Heart right ventricle (tissue), 16 donors: ENCODE measurements at regions not wholly inside any gene's neighbourhood (a gene's known extent, or its start where the extent isn't known, plus 50 kb on each side); places are given as distances from the start of the nearest gene placed in this dataset.

Experiments used
- ATAC-seq, 8 donors: fragments of 200-7000 bp; cut with Tn5 transposase; one replicate each; pipeline ENCODE4 v1.9.1; 2020; ENCODE audit warnings: mild to moderate bottlenecking in 8 of 8, moderate library complexity in 8 of 8, moderate number of reproducible peaks in 1 of 8
- DNase-seq, 2 donors: peaks; one replicate each; pipeline ENCODE4 v3.0.0-alpha.2; 2020
- H3K27ac ChIP-seq, 10 donors: fragments of 200-600 bp; sonication (generic) in 2 of 10; one replicate each; pipeline versions ENCODE4 v1.5.0 to v1.8.0; 2020 to 2022; ENCODE audit warnings: mild to moderate bottlenecking in 3 of 10
- H3K27me3 ChIP-seq, 7 donors: fragments of 200-600 bp; one replicate each; pipeline ENCODE4 v1.8.0; 2021 to 2022; ENCODE audit warnings: mild to moderate bottlenecking in 2 of 7
- H3K36me3 ChIP-seq, 9 donors: fragments of 200-600 bp; sonication (generic) in 1 of 9; one replicate each; pipeline versions ENCODE4 v1.5.0 to v1.8.0; 2020 to 2022; ENCODE audit warnings: mild to moderate bottlenecking in 2 of 9
- H3K4me1 ChIP-seq, 9 donors: fragments of 200-600 bp; sonication (generic) in 1 of 9; one replicate each; pipeline versions ENCODE4 v1.5.0 to v1.8.0; 2020 to 2022; ENCODE audit warnings: mild to moderate bottlenecking in 4 of 9
- H3K4me3 ChIP-seq, 10 donors: fragments of 200-600 bp; sonication (generic) in 2 of 10; one replicate each; pipeline versions ENCODE4 v1.5.0 to v1.8.0; 2020 to 2022; ENCODE audit warnings: mild to moderate bottlenecking in 7 of 10, moderate library complexity in 2 of 10
- H3K9me3 ChIP-seq, 11 donors: fragments of 200-600 bp in 10 of 11; sonication (generic) in 2 of 11; one replicate each; pipeline versions ENCODE4 v1.5.0 to v1.8.0; 2013 to 2022; ENCODE audit warnings: mild to moderate bottlenecking in 2 of 11, control low read depth in 1 of 11, moderate library complexity in 1 of 11
- WGBS, 2 donors: extraction: QIAGEN DNeasy Blood & Tissue Kit; methylation state at CpG; one replicate each; pipeline ENCODE4 v1.1.7; 2013; ENCODE audit warnings: inconsistent platforms in 1 of 2; 5-methylcytosine and 5-hydroxymethylcytosine counted together
- intact Hi-C, 10 donors: fragments of 100-400 bp; cut with DNase I; formaldehyde crosslinking; loops; one replicate each; pipeline versions ENCODE4 v1.11.1 to v1.14.2; 2022
- TF ChIP-seq, protein P1 (sequence below), 9 donors: fragments of 200-600 bp; sonication (generic) in 2 of 9; IDR thresholded peaks; one replicate each; pipeline versions ENCODE4 v1.5.0 to v1.8.0; 2021 to 2022; ENCODE audit warnings: antibody characterized with exemption in 9 of 9, mild to moderate bottlenecking in 5 of 9, moderate library complexity in 1 of 9
- donor health status: Arrhythmogenic right ventricular cardiomyopathy.
- donor health status: ischemic (EF 13 %, LVEDD 7.1; RV severe dilation, severe dysfunction).
- donor health status: healthy with polysubstance abuse.
- donor health status: DM: no; HTN: yes; CAD: no.
- donor health status: DM: no; HTN: no; CAD: no.
- donor health status: ischemic (EF 25% LVEDD 6.9; RV normal size, moderate dysfunction).
- donor health status: ischemic (EF 25% LVEDD 5.7; RV mildly dilated, moderate dysfunction).
- donor health status: healthy.
- donor health status: DM: yes; HTN: yes; CAD: no.
- donor health status: Ischemic cardiomyopathy.
- donor health status: ischemic (EF 35%, LVEDD 5.7; RV mildly dilated, moderate dysfunction).
- donor health status: nonischemic (EF 11% LVEDD 7.7; RV severe dilation, severe dysfunction).
- donor health status: DM: yes; HTN: yes; CAD: no.
- donor health status: PGD.
- donor health status: ischemic (EF 29% LVEDD 5.4; RV normal size, mild dysfunction).
- donor health status: nonischemic (EF 23%, LVEDD 6.1; RV moderate dilation, normal function).

DNA sequence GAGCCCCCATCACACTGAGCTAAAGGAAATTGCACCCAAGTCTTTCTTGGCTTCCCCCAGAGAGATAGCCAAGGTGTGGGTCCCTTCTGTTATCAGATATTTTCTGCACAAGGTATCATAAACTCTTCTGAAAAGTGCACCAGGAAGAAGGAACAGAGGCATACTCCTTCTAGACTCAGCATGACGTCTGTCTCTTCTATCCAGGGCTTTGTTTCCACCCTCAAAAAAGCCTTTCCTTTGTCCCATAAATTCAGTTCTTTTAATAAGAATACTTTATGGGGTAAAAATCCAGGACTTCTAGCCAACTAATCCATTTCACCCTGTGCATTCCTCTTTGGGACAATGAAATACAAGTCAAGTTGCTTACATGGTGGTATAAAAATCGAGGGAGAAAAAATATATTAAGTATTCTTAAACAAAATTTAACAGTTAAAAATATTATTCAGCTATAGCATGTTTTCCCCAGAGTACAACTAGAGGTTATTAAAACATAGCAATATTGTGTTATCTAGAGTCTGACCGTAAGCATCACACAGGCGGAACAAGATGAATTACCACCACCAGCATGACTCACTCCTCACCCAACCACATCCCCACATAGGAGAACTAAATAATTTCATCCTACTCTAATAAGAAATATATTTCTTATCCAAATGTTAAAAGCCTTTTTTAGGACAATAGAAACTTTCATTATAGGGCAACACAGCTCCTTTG lies 79.9 kb upstream of the GPC6 start:
- Histone ChIP-seq H3K27ac (peak overlapping the region in 1 of 10 donors; percentile 16), H3K9me3 (peaks cover 0 to 2% (median 0%) of the 10 kb centered on the region in 11 donors), H3K27me3 (no peaks in the 10 kb centered on the region), H3K36me3 (no peaks in the 10 kb centered on the region), H3K4me3 (no peak overlapping the region), H3K4me1 (peaks cover 0 to 7% (median 0%) of the 10 kb centered on the region in 9 donors)
- ATAC-seq (no peak), DNase-seq (no peak)
- WGBS, 2 donors = 57 to 58% methylated on average over 4 of the region's 4 CpGs
- intact Hi-C loops = no loop called here
- TF ChIP-seq, protein P1, sequence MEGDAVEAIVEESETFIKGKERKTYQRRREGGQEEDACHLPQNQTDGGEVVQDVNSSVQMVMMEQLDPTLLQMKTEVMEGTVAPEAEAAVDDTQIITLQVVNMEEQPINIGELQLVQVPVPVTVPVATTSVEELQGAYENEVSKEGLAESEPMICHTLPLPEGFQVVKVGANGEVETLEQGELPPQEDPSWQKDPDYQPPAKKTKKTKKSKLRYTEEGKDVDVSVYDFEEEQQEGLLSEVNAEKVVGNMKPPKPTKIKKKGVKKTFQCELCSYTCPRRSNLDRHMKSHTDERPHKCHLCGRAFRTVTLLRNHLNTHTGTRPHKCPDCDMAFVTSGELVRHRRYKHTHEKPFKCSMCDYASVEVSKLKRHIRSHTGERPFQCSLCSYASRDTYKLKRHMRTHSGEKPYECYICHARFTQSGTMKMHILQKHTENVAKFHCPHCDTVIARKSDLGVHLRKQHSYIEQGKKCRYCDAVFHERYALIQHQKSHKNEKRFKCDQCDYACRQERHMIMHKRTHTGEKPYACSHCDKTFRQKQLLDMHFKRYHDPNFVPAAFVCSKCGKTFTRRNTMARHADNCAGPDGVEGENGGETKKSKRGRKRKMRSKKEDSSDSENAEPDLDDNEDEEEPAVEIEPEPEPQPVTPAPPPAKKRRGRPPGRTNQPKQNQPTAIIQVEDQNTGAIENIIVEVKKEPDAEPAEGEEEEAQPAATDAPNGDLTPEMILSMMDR (IDR thresholded peaks at IDR 0.05) = no peak

DNA sequence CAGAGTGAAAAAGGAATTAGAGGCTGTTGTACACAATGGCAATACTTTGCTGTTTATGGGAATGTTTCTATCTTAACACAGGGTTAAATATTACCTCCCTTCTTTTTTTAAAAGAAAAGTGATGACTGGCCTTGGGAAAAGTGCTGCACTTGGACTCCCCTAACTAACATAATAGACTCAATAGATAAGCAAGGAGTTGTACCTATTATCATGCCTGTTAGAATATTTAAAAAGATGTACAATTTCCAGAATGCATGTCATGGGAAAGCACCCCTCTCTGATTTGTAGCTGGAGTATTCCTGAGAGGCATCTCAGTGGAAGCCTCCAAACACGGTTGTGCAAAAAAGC lies 79.3 kb upstream of the GPC6 start:
- DNase-seq = no peak
- peaks cover 0 to 2% (median 0%) of the 10 kb centered on the region in 11 donors for H3K9me3 ChIP-seq
- H3K4me3 ChIP-seq = no peak overlapping the region
- peaks cover 0 to 7% (median 0%) of the 10 kb centered on the region in 9 donors for H3K4me1 ChIP-seq
- H3K27me3 ChIP-seq = no peaks in the 10 kb centered on the region
- TF ChIP-seq, protein P1 (IDR thresholded peaks at IDR 0.05) = no peak
- peak overlapping the region in 1 of 10 donors; percentile 1 for H3K27ac ChIP-seq
- no peaks in the 10 kb centered on the region for H3K36me3 ChIP-seq
- intact Hi-C loops = no loop called here
- no peak for ATAC-seq
- 46 to 58% methylated on average over 1 of the region's 1 CpG for WGBS, 2 donors

DNA sequence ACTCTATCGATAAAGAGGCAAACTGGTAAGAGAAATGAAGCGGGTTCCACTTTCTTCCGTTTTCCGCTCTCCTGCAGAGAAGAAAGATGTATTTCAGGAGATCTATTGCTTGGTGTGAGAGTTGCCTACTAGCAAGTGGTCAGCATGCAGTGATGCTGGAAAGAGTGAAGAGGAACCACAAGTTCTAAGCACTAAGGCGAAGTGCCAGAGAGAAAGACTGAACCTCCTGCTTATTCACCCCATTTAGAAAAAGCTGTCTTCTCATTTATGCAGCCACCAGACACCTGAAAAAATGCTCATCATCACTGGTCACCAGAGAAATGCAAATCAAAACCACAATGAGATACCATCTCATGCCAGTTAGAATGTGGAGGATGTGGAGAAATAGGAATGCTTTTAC lies 78.7 kb upstream of the GPC6 start:
- intact Hi-C loops = no loop called here
- peak overlapping the region in 1 of 10 donors; percentile 1 for H3K27ac ChIP-seq
- peaks cover 0 to 2% (median 0%) of the 10 kb centered on the region in 11 donors for H3K9me3 ChIP-seq
- no peak for DNase-seq
- H3K4me3 ChIP-seq = no peak overlapping the region
- peaks cover 0 to 7% (median 0%) of the 10 kb centered on the region in 9 donors for H3K4me1 ChIP-seq
- TF ChIP-seq, protein P1 (IDR thresholded peaks at IDR 0.05) = no peak
- H3K36me3 ChIP-seq = no peaks in the 10 kb centered on the region
- no peak for ATAC-seq
- H3K27me3 ChIP-seq = no peaks in the 10 kb centered on the region
- 94 to 95% methylated on average over 5 of the region's 5 CpGs for WGBS, 2 donors

DNA sequence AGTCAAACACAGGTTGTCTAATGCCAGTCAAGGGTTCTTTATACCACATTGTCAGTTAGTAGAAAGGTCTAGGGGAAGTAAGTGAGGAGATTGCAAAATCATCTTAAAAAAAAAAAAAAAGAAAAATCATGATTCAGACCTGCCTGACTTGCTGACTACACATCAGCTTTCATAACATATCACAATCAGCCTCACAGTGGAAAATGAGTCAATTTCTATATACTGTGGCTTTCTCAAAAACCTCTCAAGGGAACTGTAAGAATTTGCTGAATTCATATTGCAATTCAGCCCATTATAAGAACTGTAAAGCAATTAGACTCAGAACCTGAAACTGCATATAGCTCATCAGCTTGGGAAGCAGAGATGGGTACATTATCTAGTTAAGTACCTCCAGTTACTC lies 75.3 kb upstream of the GPC6 start:
- intact Hi-C loops = no loop called here
- peaks cover 0 to 7% (median 0%) of the 10 kb centered on the region in 9 donors for H3K4me1 ChIP-seq
- H3K36me3 ChIP-seq = no peaks in the 10 kb centered on the region
- TF ChIP-seq, protein P1 (IDR thresholded peaks at IDR 0.05) = no peak
- no peak overlapping the region for H3K4me3 ChIP-seq
- H3K27ac ChIP-seq = peak overlapping the region in 1 of 10 donors; percentile 28
- H3K9me3 ChIP-seq = peaks cover 0 to 2% (median 0%) of the 10 kb centered on the region in 11 donors
- DNase-seq = no peak
- no peaks in the 10 kb centered on the region for H3K27me3 ChIP-seq
- peak in 1 of 8 donors; percentile 60 for ATAC-seq
